ENCODE measurements at regions not wholly inside any gene's neighbourhood (a gene's known extent, or its start where the extent isn't known, plus 50 kb on each side); places are given as distances from the start of the nearest gene placed in this dataset.

DNA sequence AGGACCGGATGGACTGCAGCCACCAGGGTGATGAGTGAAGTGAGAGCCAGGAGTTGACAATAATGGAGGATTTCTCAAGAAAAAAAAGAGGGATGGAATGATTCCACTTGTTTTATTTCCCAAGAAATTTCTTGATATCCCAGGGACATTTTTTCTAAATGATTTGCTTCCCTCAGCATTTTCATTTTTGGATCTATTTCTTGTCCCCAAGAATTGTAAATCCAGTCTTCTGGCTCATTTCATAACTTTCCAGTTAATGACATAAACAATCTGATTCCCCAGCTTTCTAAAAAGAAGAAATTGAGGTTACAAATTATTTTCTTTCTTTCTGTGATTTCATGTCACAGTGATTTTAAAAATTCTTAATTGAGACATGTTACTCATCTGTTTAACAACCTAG lies 446.5 kb downstream of the PRR16 start:
- Mint-ChIP-seq H3K4me3 (ENCODE audit: low read depth) (no peak overlapping the region), H3K9me3 (ENCODE audit: low read depth) (no peaks in the 10 kb centered on the region), H3K4me1 (ENCODE audit: low read depth) (no peaks in the 10 kb centered on the region), H3K27me3 (no peaks in the 10 kb centered on the region), H3K27ac (no peak overlapping the region), H3K36me3 (ENCODE audit: insufficient read depth) (no peaks in the 10 kb centered on the region)
- no peak for DNase-seq (ENCODE audit: low spot score, unreplicated experiment)
- TF ChIP-seq, protein P1, sequence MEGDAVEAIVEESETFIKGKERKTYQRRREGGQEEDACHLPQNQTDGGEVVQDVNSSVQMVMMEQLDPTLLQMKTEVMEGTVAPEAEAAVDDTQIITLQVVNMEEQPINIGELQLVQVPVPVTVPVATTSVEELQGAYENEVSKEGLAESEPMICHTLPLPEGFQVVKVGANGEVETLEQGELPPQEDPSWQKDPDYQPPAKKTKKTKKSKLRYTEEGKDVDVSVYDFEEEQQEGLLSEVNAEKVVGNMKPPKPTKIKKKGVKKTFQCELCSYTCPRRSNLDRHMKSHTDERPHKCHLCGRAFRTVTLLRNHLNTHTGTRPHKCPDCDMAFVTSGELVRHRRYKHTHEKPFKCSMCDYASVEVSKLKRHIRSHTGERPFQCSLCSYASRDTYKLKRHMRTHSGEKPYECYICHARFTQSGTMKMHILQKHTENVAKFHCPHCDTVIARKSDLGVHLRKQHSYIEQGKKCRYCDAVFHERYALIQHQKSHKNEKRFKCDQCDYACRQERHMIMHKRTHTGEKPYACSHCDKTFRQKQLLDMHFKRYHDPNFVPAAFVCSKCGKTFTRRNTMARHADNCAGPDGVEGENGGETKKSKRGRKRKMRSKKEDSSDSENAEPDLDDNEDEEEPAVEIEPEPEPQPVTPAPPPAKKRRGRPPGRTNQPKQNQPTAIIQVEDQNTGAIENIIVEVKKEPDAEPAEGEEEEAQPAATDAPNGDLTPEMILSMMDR (IDR thresholded peaks at IDR 0.05; ENCODE audit: unreplicated experiment) = no peak

DNA sequence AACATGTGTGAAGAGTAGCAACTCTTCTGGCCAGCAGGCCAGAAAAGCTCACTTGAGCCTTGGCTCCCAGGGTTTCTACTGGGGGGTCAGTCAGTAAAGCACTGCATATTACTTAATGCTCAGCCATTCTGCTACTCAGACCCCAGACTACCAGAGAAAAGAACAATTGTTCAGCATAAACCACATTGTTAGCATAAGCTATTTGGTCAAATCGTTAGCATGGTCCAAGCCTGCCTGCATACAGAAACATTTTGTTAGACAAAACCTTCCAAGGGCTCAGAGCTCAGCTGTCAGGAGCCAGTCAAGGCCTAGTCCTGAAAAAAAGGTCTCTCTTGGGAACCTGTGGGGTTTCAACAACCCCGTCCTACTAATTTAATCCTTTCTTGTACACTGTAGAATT lies 449.3 kb downstream of the PRR16 start:
- no peaks in the 10 kb centered on the region for H3K9me3 Mint-ChIP-seq (ENCODE audit: low read depth)
- no peak overlapping the region for H3K4me3 Mint-ChIP-seq (ENCODE audit: low read depth)
- no peak overlapping the region for H3K27ac Mint-ChIP-seq
- no peaks in the 10 kb centered on the region for H3K4me1 Mint-ChIP-seq (ENCODE audit: low read depth)
- no peak for DNase-seq (ENCODE audit: low spot score, unreplicated experiment)
- H3K27me3 Mint-ChIP-seq = no peaks in the 10 kb centered on the region
- H3K36me3 Mint-ChIP-seq (ENCODE audit: insufficient read depth) = no peaks in the 10 kb centered on the region
- TF ChIP-seq, protein P1 (IDR thresholded peaks at IDR 0.05; ENCODE audit: unreplicated experiment) = no peak

DNA sequence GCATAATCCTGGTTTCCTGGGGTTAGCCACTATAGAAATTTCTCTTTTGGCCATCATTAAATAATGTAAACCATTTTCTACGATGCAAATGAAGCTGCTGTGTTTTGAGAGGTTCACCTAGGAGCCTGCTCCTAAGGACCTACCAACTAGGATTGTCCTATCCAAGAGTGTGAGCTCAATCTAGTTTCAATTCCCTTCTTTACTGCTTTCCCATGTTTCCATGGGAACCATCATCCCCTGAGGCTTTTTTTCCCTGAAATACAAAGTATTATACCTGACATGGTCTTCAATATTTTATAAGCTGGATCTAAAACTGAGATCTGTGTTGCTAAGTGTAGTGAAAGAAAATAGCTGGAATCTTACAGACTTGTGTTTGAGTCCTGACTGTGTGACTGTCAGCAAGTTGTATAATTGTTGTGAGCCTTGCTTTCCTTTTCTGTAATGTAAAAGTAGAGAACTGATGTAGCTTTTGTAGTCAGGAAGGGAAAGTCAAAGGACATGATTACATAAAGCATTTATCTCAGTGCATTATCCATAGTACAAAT lies 453.2 kb downstream of the PRR16 start:
- Mint-ChIP-seq H3K4me3 (ENCODE audit: low read depth) (no peak overlapping the region), H3K27ac (no peak overlapping the region), H3K4me1 (ENCODE audit: low read depth) (no peaks in the 10 kb centered on the region), H3K36me3 (ENCODE audit: insufficient read depth) (no peaks in the 10 kb centered on the region), H3K9me3 (ENCODE audit: low read depth) (no peaks in the 10 kb centered on the region), H3K27me3 (no peaks in the 10 kb centered on the region)
- no peak for DNase-seq (ENCODE audit: low spot score, unreplicated experiment)
- TF ChIP-seq, protein P1 (IDR thresholded peaks at IDR 0.05; ENCODE audit: unreplicated experiment) = no peak

DNA sequence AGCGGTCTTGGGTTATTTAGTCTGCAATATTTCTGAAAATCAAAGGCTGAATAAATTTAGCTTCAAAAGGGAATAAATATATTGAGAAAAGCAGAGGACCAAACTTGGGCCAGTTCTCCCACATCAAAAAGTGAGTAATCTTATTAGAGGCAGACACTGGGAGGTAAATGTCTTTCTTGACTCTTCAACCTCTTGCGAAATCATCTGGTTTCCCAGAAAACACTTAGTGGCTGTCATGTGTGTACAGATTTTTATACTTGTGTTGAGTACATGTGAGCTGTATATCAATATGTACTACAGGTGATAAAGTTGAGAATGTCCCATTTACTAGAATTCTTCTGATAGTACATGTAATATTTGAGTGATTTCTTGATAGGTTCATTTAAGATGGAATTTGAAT lies 454.9 kb downstream of the PRR16 start:
- H3K36me3 Mint-ChIP-seq (ENCODE audit: insufficient read depth) = no peaks in the 10 kb centered on the region
- no peaks in the 10 kb centered on the region for H3K4me1 Mint-ChIP-seq (ENCODE audit: low read depth)
- no peaks in the 10 kb centered on the region for H3K9me3 Mint-ChIP-seq (ENCODE audit: low read depth)
- H3K4me3 Mint-ChIP-seq (ENCODE audit: low read depth) = no peak overlapping the region
- no peak overlapping the region for H3K27ac Mint-ChIP-seq
- TF ChIP-seq, protein P1 (IDR thresholded peaks at IDR 0.05; ENCODE audit: unreplicated experiment) = no peak
- no peak for DNase-seq (ENCODE audit: low spot score, unreplicated experiment)
- H3K27me3 Mint-ChIP-seq = no peaks in the 10 kb centered on the region

DNA sequence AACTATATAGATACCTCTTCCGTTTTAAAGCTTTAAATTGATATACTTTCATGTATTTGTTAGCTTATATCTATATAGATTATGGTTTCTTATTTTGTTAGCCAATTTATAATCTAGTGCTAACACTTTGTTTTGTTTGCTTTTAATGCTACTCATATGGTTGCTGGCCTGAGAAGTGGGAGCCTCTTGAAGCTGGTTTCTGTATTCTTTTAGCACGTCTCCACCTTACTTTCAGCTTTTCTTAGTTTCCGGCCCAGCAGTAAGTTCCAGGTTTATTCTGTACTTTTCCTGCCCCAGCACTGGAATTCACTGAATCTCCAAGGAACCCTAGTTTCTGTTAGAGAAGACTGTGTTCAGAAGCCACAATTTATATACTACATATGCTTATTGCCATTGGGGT lies 458.9 kb downstream of the PRR16 start:
- H3K9me3 Mint-ChIP-seq (ENCODE audit: low read depth) = no peaks in the 10 kb centered on the region
- peaks cover 19% of the 10 kb centered on the region for H3K4me1 Mint-ChIP-seq (ENCODE audit: low read depth)
- DNase-seq (ENCODE audit: low spot score, unreplicated experiment) = no peak
- TF ChIP-seq, protein P1 (IDR thresholded peaks at IDR 0.05; ENCODE audit: unreplicated experiment) = no peak
- H3K27me3 Mint-ChIP-seq = no peaks in the 10 kb centered on the region
- H3K36me3 Mint-ChIP-seq (ENCODE audit: insufficient read depth) = no peaks in the 10 kb centered on the region
- no peak overlapping the region for H3K4me3 Mint-ChIP-seq (ENCODE audit: low read depth)
- H3K27ac Mint-ChIP-seq = no peak overlapping the region

All from progenitor cell of endocrine pancreas (in vitro differentiated cells).